C4-2B (cell line): ENCODE measurements at regions not wholly inside any gene's neighbourhood (a gene's known extent, or its start where the extent isn't known, plus 50 kb on each side); places are given as distances from the start of the nearest gene placed in this dataset.

ENCODE experiments used
- CTCF ChIP-seq: fragments of 450-650 bp; conservative IDR thresholded peaks from 2 replicates; pipeline ENCODE4 v1.5.1; 2017; ENCODE audit warnings: mild to moderate bottlenecking
- ZFX ChIP-seq: fragments of 450-650 bp; IDR thresholded peaks from 2 replicates; pipeline ENCODE4 v1.6.1; 2017

- no peak for TF ChIP-seq CTCF
- no peak for TF ChIP-seq ZFX
These were observed 950.9 kb upstream of the CNTN5 start for GRCh38 chr11:98069861-98070260.
